IPS-18c (cell line): ENCODE measurements at regions not wholly inside any gene's neighbourhood (a gene's known extent, or its start where the extent isn't known, plus 50 kb on each side); places are given as distances from the start of the nearest gene placed in this dataset.
"Not testable (repeated sequence)": the region's sequence is repeated elsewhere in the genome, so short reads cannot be mapped to it uniquely, and the experiment has no call there.

ENCODE experiments used
- H3K4me3 ChIP-seq: 2 replicates; pipeline ENCODE4 v1.7.0; 2013; ENCODE audit warnings: low read depth, mild to moderate bottlenecking, low read length, moderate library complexity; ENCODE audit not compliant: insufficient read depth
- H3K9me3 ChIP-seq: one replicate; pipeline ENCODE4 v1.6.1; 2013; ENCODE audit warnings: mild to moderate bottlenecking, low read length, moderate library complexity; ENCODE audit not compliant: control insufficient read depth, insufficient read depth

- not testable (repeated sequence) for H3K4me3 ChIP-seq, H3K9me3 ChIP-seq
These were observed 182.2 kb downstream of the NRN1 start for GRCh38 chr6:5824382-5824983.
